B cell (primary cell): ENCODE measurements at regions not wholly inside any gene's neighbourhood (a gene's known extent, or its start where the extent isn't known, plus 50 kb on each side); places are given as distances from the start of the nearest gene placed in this dataset.

Source experiments
- CTCF ChIP-seq: fragments of 200-600 bp; IDR thresholded peaks from one replicate; pipeline ENCODE4 v1.8.0; 2022; ENCODE audit warnings: antibody characterized with exemption, mild to moderate bottlenecking
- EZH2 ChIP-seq: IDR thresholded peaks from 2 replicates; pipeline ENCODE4 v1.6.1; 2012; ENCODE audit warnings: borderline replicate concordance, low read depth, mild to moderate bottlenecking, moderate library complexity, low read length; ENCODE audit not compliant: insufficient read depth, poor library complexity, severe bottlenecking

- TF ChIP-seq CTCF = no peak
- no peak for TF ChIP-seq EZH2
Observed at GRCh38 chr14:38004610-38004879, 203.2 kb upstream of the SSTR1 start.
